Thoracic aorta (tissue), 2 donors: ENCODE measurements at regions not wholly inside any gene's neighbourhood (a gene's known extent, or its start where the extent isn't known, plus 50 kb on each side); places are given as distances from the start of the nearest gene placed in this dataset.

Experiments
- ATAC-seq: fragments of 150-250 bp; one replicate; pipeline ENCODE4 v1.8.0; 2017; ENCODE audit warnings: low read depth; ENCODE audit not compliant: insufficient number of reproducible peaks, low FRiP score
- DNase-seq: peaks from one replicate; pipeline ENCODE4 v3.0.0-alpha.2; 2020; ENCODE audit warnings: low spot score
- H3K27ac ChIP-seq, 2 donors: fragments of 200-600 bp; sonication (generic); 1 replicate in 1 of 2; 2 replicates in 1 of 2; pipeline ENCODE4 v1.5.1; 2016; ENCODE audit warnings: mild to moderate bottlenecking in 2 of 2, moderate library complexity in 2 of 2
- H3K27me3 ChIP-seq: fragments of 200-600 bp; sonication (generic); replicated peaks from 2 replicates; pipeline ENCODE4 v1.6.0; 2016; ENCODE audit warnings: mild to moderate bottlenecking; ENCODE audit not compliant: insufficient read depth
- H3K36me3 ChIP-seq: fragments of 200-600 bp; sonication (generic); one replicate; pipeline ENCODE4 v1.5.1; 2016
- H3K4me1 ChIP-seq, 2 donors: fragments of 200-600 bp; sonication (generic); 1 replicate in 1 of 2; 2 replicates in 1 of 2; pipeline versions ENCODE4 v1.5.1 to v1.6.0; 2016; ENCODE audit warnings: low read depth in 2 of 2, mild to moderate bottlenecking in 1 of 2; ENCODE audit not compliant: control insufficient read depth in 1 of 2
- H3K4me3 ChIP-seq: fragments of 200-600 bp; sonication (generic); 2 replicates; pipeline ENCODE4 v1.5.1; 2016; ENCODE audit warnings: mild to moderate bottlenecking
- H3K9me3 ChIP-seq: fragments of 200-600 bp; sonication (generic); 2 replicates; pipeline ENCODE4 v1.5.1; 2016
- CTCF ChIP-seq: fragments of 200-600 bp; sonication (generic); IDR thresholded peaks from one replicate; pipeline ENCODE4 v1.5.1; 2019; ENCODE audit warnings: antibody characterized with exemption

- Histone ChIP-seq H3K4me1 (peaks cover 13 to 45% of the 10 kb centered on the region in 2 donors), H3K27me3 (no peaks in the 10 kb centered on the region), H3K4me3 (no peak overlapping the region), H3K36me3 (no peaks in the 10 kb centered on the region), H3K27ac (peak overlapping the region; percentile 71 to 75), H3K9me3 (no peaks in the 10 kb centered on the region)
- ATAC-seq (no peak), DNase-seq (no peak)
- TF ChIP-seq CTCF, result peak; percentile 43
Observed at GRCh38 chr15:62618432-62618831, 424.1 kb upstream of the TPM1 start.

- no peak for TF ChIP-seq CTCF
- peaks cover 13 to 50% of the 10 kb centered on the region in 2 donors for H3K4me1 ChIP-seq
- H3K27ac ChIP-seq, result peak overlapping the region; percentile 71 to 75
- H3K27me3 ChIP-seq, result no peaks in the 10 kb centered on the region
- H3K9me3 ChIP-seq, result no peaks in the 10 kb centered on the region
- ATAC-seq, result no peak
- no peaks in the 10 kb centered on the region for H3K36me3 ChIP-seq
- H3K4me3 ChIP-seq, result no peak overlapping the region
- DNase-seq, result no peak
Observed at GRCh38 chr15:62618846-62619504, 423.6 kb upstream of the TPM1 start.

GRCh38 chr15:62619526-62619925, 423.0 kb upstream of the TPM1 start:
- no peaks in the 10 kb centered on the region for H3K9me3 ChIP-seq
- peak overlapping the region; percentile 71 to 75 for H3K27ac ChIP-seq
- peaks cover 13 to 55% of the 10 kb centered on the region in 2 donors for H3K4me1 ChIP-seq
- H3K27me3 ChIP-seq, result no peaks in the 10 kb centered on the region
- H3K4me3 ChIP-seq, result no peak overlapping the region
- no peak for DNase-seq
- H3K36me3 ChIP-seq, result no peaks in the 10 kb centered on the region
- no peak for ATAC-seq
- no peak for TF ChIP-seq CTCF

- Histone ChIP-seq H3K9me3 (no peaks in the 10 kb centered on the region), H3K4me3 (no peak overlapping the region), H3K27me3 (no peaks in the 10 kb centered on the region), H3K4me1 (peaks cover 13 to 55% of the 10 kb centered on the region in 2 donors), H3K27ac (no peak overlapping the region), H3K36me3 (no peaks in the 10 kb centered on the region)
- TF ChIP-seq CTCF, result no peak
- ATAC-seq (no peak), DNase-seq (no peak)
Observed at GRCh38 chr15:62622775-62623174, 419.8 kb upstream of the TPM1 start.

GRCh38 chr15:62624547-62625378, 417.8 kb upstream of the TPM1 start:
- no peak for TF ChIP-seq CTCF

More at GRCh38 chr15:62624547-62625378, 417.8 kb upstream of the TPM1 start:
- no peaks in the 10 kb centered on the region for H3K9me3 ChIP-seq
- H3K4me1 ChIP-seq, result peaks cover 3 to 36% of the 10 kb centered on the region in 2 donors
- H3K27ac ChIP-seq, result peak overlapping the region; percentile 7 to 45
- DNase-seq (no peak), ATAC-seq (no peak)
- peak overlapping the region; percentile 43 for H3K4me3 ChIP-seq
- no peaks in the 10 kb centered on the region for H3K27me3 ChIP-seq
- H3K36me3 ChIP-seq, result no peaks in the 10 kb centered on the region
